Fibroblast of skin of left biceps (primary cell): ENCODE measurements at regions not wholly inside any gene's neighbourhood (a gene's known extent, or its start where the extent isn't known, plus 50 kb on each side); places are given as distances from the start of the nearest gene placed in this dataset.
"Not testable (repeated sequence)": the region's sequence is repeated elsewhere in the genome, so short reads cannot be mapped to it uniquely, and the experiment has no call there.

Source experiments
- DNase-seq, 2 experiments: peaks; one replicate each; pipeline ENCODE4 v3.0.0-alpha.2; 2013; ENCODE audit warnings: low read depth in 2 of 2

GRCh38 chr18:34942276-34942675 lies 98.9 kb upstream of the MAPRE2 start:
- DNase-seq = no peak

GRCh38 chr18:34942975-34943374 lies 98.2 kb upstream of the MAPRE2 start:
- no peak for DNase-seq

GRCh38 chr18:34943587-34943986 lies 97.6 kb upstream of the MAPRE2 start:
- no peak for DNase-seq

DNA sequence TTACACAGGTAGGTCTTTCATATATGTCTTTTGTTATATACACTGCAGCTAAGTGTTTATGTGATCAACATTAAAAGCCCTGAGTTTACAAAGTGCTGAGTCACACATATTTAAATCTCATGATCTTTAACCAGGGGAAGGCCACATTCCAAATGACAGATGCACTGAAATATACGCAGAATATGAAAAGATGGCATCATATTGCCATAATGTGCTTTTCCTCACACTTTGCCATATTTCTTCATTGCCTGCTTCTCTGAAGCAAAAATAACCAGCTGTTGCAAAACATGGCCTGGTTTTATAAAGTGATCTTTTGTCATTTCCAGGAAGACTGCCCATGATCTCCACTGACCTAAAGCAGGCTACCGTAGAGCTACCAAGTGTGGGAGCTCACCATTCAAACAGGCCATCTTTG lies 93.5 kb upstream of the MAPRE2 start:
- DNase-seq = no peak

DNA sequence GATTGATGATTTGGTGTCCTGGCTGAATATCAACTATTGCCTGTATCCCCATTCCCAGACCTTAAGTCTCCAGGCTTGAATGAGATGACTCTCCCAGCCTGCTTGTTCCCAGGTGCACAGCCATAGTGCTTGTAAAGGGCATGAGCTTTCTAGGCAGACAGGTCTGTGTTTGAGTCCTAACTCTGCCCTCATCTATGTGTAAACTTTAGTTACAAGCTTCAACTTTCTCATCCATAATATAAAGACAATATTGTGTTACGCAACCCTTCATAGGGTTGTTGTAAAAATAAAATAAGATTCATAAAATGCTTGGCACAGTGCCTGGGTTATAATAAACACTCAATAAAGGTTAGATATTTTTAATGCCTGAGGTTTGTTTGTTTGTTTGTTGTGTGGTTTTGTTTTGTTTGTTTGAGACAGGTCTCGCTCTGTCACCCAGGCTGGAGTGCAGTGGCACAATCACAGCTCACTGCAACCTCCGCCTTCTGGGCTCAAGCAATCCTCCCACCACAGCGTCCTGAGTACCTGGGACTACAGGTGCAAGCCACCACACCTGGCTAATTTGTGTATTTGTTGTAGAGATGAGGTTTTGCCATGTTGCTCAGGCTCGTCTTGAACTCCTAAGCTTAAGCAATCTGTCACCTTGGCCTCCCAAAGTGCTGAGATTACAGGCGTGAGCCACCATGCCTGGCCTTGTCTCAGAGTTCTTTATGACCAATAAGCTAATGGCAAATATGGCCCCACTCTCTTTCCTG lies 89.4 kb upstream of the MAPRE2 start:
- DNase-seq = no peak

- no peak for DNase-seq
Measured at GRCh38 chr18:34953212-34953611, 88.0 kb upstream of the MAPRE2 start.

DNA sequence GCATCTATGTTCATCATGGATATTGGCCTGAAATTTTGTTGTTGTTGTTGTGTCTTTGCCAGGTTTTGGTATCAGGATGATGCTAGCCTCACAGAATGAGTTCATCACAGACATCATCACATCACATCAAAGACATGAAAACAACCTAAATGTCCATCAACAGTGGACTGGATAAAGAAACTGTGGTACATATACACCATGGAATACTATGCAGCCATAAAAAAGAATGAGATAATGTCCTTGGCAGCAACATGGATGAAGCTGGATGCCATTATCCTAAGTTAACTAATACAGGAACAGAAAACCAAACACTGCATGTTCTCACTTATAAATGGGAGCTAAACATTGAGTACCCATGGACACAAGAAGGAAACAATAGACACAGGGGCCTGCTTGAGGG lies 85.7 kb upstream of the MAPRE2 start:
- not testable (repeated sequence) for DNase-seq

DNA sequence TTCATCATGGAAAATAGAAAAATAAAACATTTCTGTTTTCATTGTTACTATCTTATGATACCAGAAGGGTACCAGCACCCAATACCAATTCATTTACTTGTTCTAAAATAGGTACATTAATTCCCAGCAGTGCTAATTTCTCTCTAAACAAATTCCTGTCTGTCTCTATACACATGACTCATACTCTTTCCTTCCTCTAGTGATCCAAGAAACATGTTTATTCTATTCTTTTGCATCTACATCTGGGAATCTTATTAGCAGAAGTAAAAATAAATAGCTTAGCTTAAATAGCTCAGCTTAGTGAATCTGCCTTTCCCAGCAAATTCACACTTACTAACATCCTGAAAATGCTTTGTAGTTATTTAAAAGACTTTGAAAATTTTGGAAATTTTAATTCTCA lies 84.5 kb upstream of the MAPRE2 start:
- no peak for DNase-seq

DNA sequence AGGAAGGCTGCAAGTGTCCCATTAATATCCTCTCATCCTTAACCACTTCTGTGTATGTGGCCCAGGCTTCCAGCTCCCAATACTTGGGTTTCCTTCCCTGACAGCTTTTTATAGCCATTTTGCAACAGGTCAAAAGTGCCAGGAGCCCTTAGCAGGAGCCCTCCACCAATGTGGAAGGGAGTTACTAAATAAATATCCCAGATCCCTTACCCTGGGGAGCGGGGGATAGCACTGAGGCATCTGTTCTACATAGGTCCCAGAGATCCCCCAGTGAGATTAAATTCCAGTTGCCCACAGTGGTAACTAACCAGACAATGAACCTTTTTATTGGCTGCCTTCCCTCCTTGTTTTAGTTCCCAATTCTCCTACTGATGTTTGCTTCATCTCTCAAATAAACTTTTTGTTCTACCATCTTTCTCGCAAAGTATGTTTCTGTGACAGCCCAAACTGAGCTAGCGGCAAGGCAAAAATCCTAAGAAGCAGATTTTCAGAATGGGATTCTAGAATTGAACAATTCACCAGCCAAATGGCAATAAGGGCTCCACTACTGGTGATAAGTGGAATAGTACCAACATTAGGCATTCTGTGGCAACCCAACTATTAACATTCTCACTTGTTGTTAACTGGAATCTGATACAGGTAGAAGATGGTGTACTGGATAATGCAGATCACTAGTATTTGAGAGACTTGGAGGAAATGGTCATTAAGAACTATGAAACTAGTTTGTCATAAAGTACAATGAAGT lies 83.9 kb upstream of the MAPRE2 start:
- no peak for DNase-seq

- no peak for DNase-seq
Measured at GRCh38 chr18:34957864-34958259, 83.4 kb upstream of the MAPRE2 start.

GRCh38 chr18:34959211-34959829 lies 81.9 kb upstream of the MAPRE2 start:
- no peak for DNase-seq

GRCh38 chr18:34959989-34960388 lies 81.2 kb upstream of the MAPRE2 start:
- no peak for DNase-seq

DNA sequence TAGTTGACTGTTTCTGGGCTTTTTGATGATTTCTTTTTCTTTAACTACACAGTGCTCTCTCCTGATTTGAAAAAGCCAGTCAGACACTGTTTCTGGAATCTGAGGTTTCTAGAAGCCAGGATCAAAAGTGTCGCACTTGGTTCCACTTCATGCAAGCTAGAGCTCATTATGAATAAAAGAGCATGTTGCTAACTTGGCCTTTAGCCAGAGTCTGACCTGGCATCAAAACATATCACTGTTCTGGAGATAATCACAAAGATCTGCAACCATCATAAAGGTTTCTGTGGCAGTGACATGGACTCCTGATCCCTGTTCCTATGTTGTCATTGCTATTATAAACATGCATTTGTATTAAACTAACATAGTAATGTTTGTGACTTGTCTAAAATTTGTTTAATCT lies 76.1 kb upstream of the MAPRE2 start:
- DNase-seq = no peak

DNA sequence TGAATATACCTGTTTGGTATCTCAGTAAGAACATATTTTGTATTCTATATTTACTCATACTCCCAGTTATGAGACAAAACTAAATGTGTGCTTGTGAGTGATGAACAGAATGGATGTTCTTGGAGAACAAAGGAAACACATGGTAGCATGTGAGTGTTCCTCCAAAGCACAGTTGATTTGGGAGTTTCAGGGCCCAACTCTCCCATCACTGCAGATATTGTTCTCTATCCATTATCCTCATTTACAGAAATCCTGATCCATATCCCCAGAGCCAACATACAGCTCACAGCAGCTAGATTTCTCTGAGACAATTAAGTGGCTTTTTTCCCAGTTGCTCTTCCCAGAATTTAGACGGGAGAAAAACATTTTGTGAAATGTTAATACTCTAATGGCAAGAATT lies 75.6 kb upstream of the MAPRE2 start:
- no peak for DNase-seq

DNA sequence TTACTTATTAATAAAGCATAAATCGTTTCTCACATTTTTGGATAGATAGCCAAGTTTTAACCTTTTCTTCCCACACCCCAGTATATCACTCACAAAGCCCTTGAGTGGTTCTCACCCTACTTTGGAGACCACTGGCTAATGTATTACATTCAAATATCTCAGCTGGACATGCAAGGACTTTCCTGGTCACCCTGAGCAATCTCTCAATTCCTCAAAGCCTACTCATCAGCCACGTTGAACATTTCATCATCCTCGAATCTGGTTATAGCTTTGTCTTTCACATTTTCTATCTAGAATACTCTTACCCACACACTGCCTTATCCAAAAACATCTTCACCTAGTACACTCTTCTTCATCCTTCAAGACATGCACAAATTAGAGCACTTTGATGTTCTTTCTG lies 71.1 kb upstream of the MAPRE2 start:
- DNase-seq = no peak

DNA sequence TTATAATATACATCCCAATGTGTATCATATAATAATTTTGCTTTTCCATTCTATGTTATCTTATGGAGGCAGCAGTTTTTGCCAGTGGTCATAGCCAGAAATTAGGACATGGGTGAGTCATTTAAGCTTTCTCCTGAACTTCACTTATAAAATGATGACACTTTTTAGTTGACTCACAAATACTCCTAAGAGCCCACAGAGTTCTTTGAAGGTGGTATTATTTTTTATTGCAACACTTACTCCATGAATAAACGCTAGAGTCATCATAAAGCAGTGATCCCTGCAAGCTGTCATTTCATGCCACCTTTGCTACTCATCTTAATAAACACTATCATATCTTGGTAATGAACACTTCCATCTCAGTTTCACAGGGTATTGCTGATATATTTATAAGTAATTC lies 69.9 kb upstream of the MAPRE2 start:
- no peak for DNase-seq

DNA sequence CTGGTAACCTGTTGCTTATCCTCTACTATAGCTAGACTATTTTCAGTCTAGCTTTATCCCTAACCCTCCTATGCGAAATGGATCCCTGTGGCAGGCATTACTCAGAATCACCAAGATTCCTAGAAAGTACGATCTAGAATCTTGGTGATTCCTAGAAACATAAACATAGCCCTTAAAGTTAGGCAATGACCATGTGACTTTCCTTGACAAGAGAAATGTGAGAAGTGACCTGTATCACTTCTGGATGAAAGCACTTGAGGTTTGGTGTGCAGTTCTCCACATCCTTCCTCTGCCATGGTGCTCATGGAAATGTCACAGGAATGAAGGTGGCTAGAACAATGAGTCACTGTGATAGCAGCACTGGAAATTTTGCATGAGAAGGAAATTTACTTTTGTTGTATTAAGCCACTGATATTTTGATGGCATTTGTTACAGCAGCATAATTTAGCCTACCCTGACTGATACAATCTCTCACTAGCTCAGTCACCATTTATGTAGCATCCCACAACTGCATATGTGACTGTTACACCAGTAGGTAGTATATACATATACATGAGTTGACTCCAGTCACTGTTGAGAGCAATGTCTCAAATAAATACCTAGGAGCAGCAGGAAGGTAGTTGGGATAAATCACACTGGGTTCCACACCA lies 68.3 kb upstream of the MAPRE2 start:
- DNase-seq = no peak

DNA sequence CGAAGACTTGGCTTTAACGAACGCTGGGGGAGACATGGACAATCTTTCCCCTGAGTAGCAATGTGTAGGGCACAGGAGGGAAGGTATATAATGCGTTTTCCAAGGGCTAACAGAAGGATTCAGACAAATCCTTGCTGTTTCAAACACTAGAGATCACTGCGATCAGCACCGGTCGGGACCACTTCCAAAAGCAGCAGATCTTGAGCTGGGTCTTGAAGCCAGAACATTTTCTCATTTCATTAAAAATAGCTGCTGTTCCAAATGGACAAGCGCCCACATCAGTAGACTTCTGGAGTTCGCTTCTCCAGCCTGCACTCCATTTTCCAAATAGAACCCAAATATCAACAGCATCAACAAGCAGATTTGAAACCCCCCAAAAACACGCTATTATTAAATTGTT lies 65.1 kb upstream of the MAPRE2 start:
- DNase-seq = no peak

GRCh38 chr18:34976534-34976898 lies 64.7 kb upstream of the MAPRE2 start:
- no peak for DNase-seq

DNA sequence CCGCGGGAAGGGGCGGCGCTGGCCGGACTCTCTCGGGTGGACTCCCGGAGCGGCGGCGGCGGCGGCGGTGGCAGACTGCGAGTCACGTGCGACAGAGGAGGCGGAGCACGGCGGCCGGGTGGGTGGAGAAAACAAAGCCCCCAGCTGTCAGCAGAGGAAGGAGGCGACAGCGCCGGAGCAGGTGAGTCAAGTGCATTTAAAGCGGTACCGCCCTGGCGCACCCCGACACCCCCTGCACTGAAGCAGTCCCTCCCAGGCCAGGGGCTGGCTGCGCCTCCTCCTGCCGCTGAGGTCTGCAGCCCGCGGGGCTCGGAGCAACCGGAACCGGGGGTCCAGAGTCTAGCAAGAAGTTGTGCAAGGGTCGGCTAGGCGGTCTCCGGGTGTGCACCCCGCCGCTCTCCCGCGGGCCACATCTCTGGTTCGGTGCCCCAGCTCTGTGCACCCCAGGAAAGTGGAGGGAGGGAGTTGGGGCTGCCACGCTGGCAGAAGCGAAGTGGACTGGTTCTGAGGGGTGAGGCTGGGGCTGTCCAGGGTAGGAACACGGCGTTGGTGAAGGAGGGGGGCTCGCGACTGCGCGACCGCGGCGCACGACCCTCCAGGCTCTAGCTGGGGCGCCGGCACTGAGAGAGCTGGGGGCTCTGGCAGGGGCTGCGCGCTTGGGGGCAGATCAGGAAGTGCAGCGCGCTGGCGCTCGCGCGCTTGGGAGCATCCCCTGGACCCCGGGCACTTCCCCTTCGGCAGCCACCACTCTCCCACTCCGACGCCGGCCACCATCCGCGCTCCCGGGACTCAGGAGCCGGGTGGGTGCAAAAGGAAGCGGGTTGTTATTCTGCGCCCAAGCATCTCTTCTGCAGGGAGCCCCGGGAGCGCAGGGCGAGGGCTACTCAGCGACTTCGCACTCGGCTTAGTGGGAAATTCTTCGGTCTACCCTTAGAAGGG lies 64.0 kb upstream of the MAPRE2 start:
- no peak for DNase-seq

DNA sequence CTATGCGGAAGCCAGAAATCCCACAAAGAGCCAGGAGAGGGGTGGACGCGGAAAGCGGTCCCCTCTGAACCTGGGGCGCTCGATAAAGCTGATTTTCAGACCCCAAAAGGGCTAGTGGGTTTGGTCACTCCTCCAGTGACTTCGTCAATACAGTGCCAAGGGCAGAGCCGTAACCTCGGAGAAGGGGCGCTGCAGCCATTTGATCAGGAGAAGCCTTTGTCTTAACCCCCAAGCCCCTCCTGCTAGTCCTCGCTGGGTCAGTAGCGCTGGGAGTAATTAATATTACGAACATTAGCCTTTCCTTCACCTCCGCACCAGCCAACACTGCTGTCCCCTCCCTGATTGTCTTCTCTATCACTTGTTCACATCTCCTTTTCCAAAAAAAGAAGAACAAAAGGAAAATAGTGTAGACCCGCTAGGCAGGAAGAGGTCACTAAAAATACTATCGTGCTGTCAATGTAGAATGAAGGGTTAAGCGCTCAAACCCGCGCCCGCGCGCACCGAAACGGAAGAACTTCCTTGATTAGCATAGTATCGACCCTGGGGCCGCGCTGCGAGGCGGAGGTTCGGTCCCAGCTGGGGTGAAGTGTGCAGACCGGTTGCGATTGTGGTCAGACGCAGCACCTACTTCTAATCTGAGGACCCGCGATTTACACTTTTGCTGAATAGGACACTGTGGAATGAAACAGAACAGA lies 63.2 kb upstream of the MAPRE2 start:
- no peak for DNase-seq
